Neural cell (in vitro differentiated cells): ENCODE measurements at regions not wholly inside any gene's neighbourhood (a gene's known extent, or its start where the extent isn't known, plus 50 kb on each side); places are given as distances from the start of the nearest gene placed in this dataset.

Experiments
- H2AFZ ChIP-seq: fragments of 200-600, 300-800 bp; sonication (generic), shearing (Covaris generic); 2 replicates; pipeline ENCODE4 v1.6.0; 2014; ENCODE audit warnings: low read depth, mild to moderate bottlenecking, antibody characterized with exemption, low read length, moderate library complexity
- H3F3A ChIP-seq: fragments of 200-600 bp; shearing (Covaris generic); 2 replicates; pipeline ENCODE4 v1.6.1; 2016; ENCODE audit warnings: mild to moderate bottlenecking, moderate library complexity, mixed read lengths, antibody characterized with exemption, low read length; ENCODE audit not compliant: insufficient read depth, poor library complexity, severe bottlenecking
- H3K27ac ChIP-seq: fragments of 200-600, 300-800 bp; sonication (generic), shearing (Covaris generic); 2 replicates; pipeline ENCODE4 v1.5.1; 2014; ENCODE audit warnings: mild to moderate bottlenecking, low read length, moderate library complexity
- H3K27me3 ChIP-seq: fragments of 300-800, 200-600 bp; sonication (generic), shearing (Covaris generic); 2 replicates; pipeline ENCODE4 v1.6.0; 2014; ENCODE audit warnings: mild to moderate bottlenecking, low read depth, low read length, moderate library complexity; ENCODE audit not compliant: insufficient read depth
- H3K36me3 ChIP-seq: fragments of 300-800, 200-600 bp; sonication (generic), shearing (Covaris generic); 2 replicates; pipeline ENCODE4 v1.5.1; 2014; ENCODE audit warnings: mild to moderate bottlenecking, antibody characterized with exemption, low read length, moderate library complexity; ENCODE audit not compliant: insufficient read depth
- H3K4me2 ChIP-seq: fragments of 300-800, 200-600 bp; sonication (generic), shearing (Covaris generic); 2 replicates; pipeline ENCODE4 v1.6.0; 2014; ENCODE audit warnings: mild to moderate bottlenecking, low read length
- H3K4me3 ChIP-seq: fragments of 300-800, 200-600 bp; sonication (generic), shearing (Covaris generic); 2 replicates; pipeline ENCODE4 v1.5.1; 2014; ENCODE audit warnings: mild to moderate bottlenecking, low read length, moderate library complexity
- H3K79me2 ChIP-seq: fragments of 200-600 bp; shearing (Covaris generic); replicated peaks from 2 replicates; pipeline ENCODE4 v1.6.0; 2014; ENCODE audit warnings: mild to moderate bottlenecking, low read length, moderate library complexity; ENCODE audit not compliant: insufficient read depth
- H3K9ac ChIP-seq: fragments of 300-800, 200-600 bp; sonication (generic), shearing (Covaris generic); 2 replicates; pipeline ENCODE4 v1.6.1; 2016; ENCODE audit warnings: mild to moderate bottlenecking, low read length, mixed read lengths
- H3K9me2 ChIP-seq: fragments of 200-600 bp; shearing (Covaris generic); 2 replicates; pipeline ENCODE4 v1.6.1; 2016; ENCODE audit warnings: mild to moderate bottlenecking, low read length, mixed read lengths; ENCODE audit not compliant: insufficient read depth
- H3K9me3 ChIP-seq: fragments of 200-600, 300-800 bp; sonication (generic), shearing (Covaris generic); 2 replicates; pipeline ENCODE4 v1.6.1; 2016; ENCODE audit warnings: mild to moderate bottlenecking, mixed run types, low read length, moderate library complexity, mixed read lengths
- H4K20me1 ChIP-seq: fragments of 200-600 bp; shearing (Covaris generic); 2 replicates; pipeline ENCODE4 v1.6.1; 2016; ENCODE audit warnings: mild to moderate bottlenecking, mixed run types; ENCODE audit not compliant: insufficient read depth
- CTCF ChIP-seq: fragments of 450-650 bp; IDR thresholded peaks from 2 replicates; pipeline ENCODE4 v1.5.1; 2014; ENCODE audit warnings: antibody characterized with exemption, mild to moderate bottlenecking, moderate library complexity; ENCODE audit not compliant: poor library complexity, severe bottlenecking
- EP300 ChIP-seq: fragments of 450-650 bp; conservative IDR thresholded peaks from 2 replicates; pipeline ENCODE4 v1.6.1; 2014; ENCODE audit warnings: antibody characterized with exemption, mild to moderate bottlenecking, moderate library complexity; ENCODE audit not compliant: poor library complexity, severe bottlenecking
- EZH2 ChIP-seq: fragments of 200-600, 300-800 bp; shearing (Covaris generic), sonication (generic); IDR thresholded peaks from 2 replicates; pipeline ENCODE4 v1.6.1; 2014; ENCODE audit warnings: antibody characterized with exemption, low read length, borderline replicate concordance, mild to moderate bottlenecking; ENCODE audit not compliant: insufficient read depth, poor library complexity, severe bottlenecking
- MXI1 ChIP-seq: fragments of 450-650 bp; conservative IDR thresholded peaks from 2 replicates; pipeline ENCODE4 v1.6.1; 2014; ENCODE audit warnings: antibody characterized with exemption, mild to moderate bottlenecking; ENCODE audit not compliant: poor library complexity, severe bottlenecking
- POLR2AphosphoS5 ChIP-seq: IDR thresholded peaks from 2 replicates; pipeline ENCODE4 v1.6.1; 2012
- RAD21 ChIP-seq: fragments of 450-650 bp; conservative IDR thresholded peaks from 2 replicates; pipeline ENCODE4 v1.6.1; 2014; ENCODE audit warnings: antibody characterized with exemption, mild to moderate bottlenecking, moderate library complexity
- REST ChIP-seq: IDR thresholded peaks from 2 replicates; pipeline ENCODE4 v1.6.1; 2012; ENCODE audit warnings: borderline replicate concordance
- SMC3 ChIP-seq: fragments of 450-650 bp; conservative IDR thresholded peaks from 2 replicates; pipeline ENCODE4 v1.6.1; 2014; ENCODE audit warnings: antibody characterized with exemption, mild to moderate bottlenecking, moderate library complexity; ENCODE audit not compliant: poor library complexity
- TAF1 ChIP-seq: IDR thresholded peaks from 2 replicates; pipeline ENCODE4 v1.6.1; 2012; ENCODE audit warnings: low read depth

- no peak for TF ChIP-seq CTCF
- no peak for TF ChIP-seq MXI1
- no peak for TF ChIP-seq POLR2AphosphoS5
- TF ChIP-seq SMC3: no peak
- TF ChIP-seq EP300: no peak
- no peak for TF ChIP-seq TAF1
- TF ChIP-seq REST: no peak
- TF ChIP-seq RAD21: no peak
- TF ChIP-seq EZH2: no peak
- H3K79me2 ChIP-seq: no peaks in the 10 kb centered on the region
- H3K9me3 ChIP-seq: no peaks in the 10 kb centered on the region
- H3K27me3 ChIP-seq: no peaks in the 10 kb centered on the region
- H3K27ac ChIP-seq: no peak overlapping the region
- no peaks in the 10 kb centered on the region for H4K20me1 ChIP-seq
- H3F3A ChIP-seq: no peaks in the 10 kb centered on the region
- H3K36me3 ChIP-seq: no peaks in the 10 kb centered on the region
- H3K9me2 ChIP-seq: no peaks in the 10 kb centered on the region
- no peak overlapping the region for H3K4me3 ChIP-seq
- H2AFZ ChIP-seq: no peak overlapping the region
- no peak overlapping the region for H3K9ac ChIP-seq
- H3K4me2 ChIP-seq: no peak overlapping the region
These were observed 216.2 kb downstream of the MYLK4 start for GRCh38 chr6:2534406-2535042.

- H3K9me2 ChIP-seq: no peaks in the 10 kb centered on the region
- no peak overlapping the region for H3K4me3 ChIP-seq
- H3K36me3 ChIP-seq: no peaks in the 10 kb centered on the region
- TF ChIP-seq EP300 (no peak), CTCF (no peak), POLR2AphosphoS5 (no peak), TAF1 (no peak), SMC3 (no peak), MXI1 (no peak), RAD21 (no peak), EZH2 (no peak), REST (no peak)
- no peak overlapping the region for H2AFZ ChIP-seq
- H3K27me3 ChIP-seq: no peaks in the 10 kb centered on the region
- no peaks in the 10 kb centered on the region for H3F3A ChIP-seq
- no peak overlapping the region for H3K27ac ChIP-seq
- H3K79me2 ChIP-seq: no peaks in the 10 kb centered on the region
- no peak overlapping the region for H3K9ac ChIP-seq
- H4K20me1 ChIP-seq: no peaks in the 10 kb centered on the region
- H3K4me2 ChIP-seq: no peak overlapping the region
- H3K9me3 ChIP-seq: no peaks in the 10 kb centered on the region
These were observed 219.1 kb downstream of the MYLK4 start for GRCh38 chr6:2531426-2532215.
